ENCODE measurements at regions not wholly inside any gene's neighbourhood (a gene's known extent, or its start where the extent isn't known, plus 50 kb on each side); places are given as distances from the start of the nearest gene placed in this dataset.
"Not testable (repeated sequence)": the region's sequence is repeated elsewhere in the genome, so short reads cannot be mapped to it uniquely, and the experiment has no call there.

- Histone ChIP-seq H3K4me2 (replicated peaks; ENCODE audit: extremely low read depth, low read length, poor library complexity, severe bottlenecking) (no peak overlapping the region), H3K27ac (ENCODE audit: low read depth in 1 of 2, low read length in 2 of 2) (no peak overlapping the region), H3K4me3 (replicated peaks in 1 of 3; ENCODE audit: low read depth in 2 of 3, low read length in 3 of 3) (no peak overlapping the region), H3K4me1 (ENCODE audit: control insufficient read depth in 1 of 2, insufficient read depth in 2 of 2, low read length in 2 of 2) (no peaks in the 10 kb centered on the region), H2AFZ (ENCODE audit: insufficient read depth, low read depth, low read length, poor library complexity, severe bottlenecking) (no peak overlapping the region), H3K27me3 (ENCODE audit: control insufficient read depth in 2 of 2, insufficient read depth in 2 of 2, low read length in 2 of 2) (no peaks in the 10 kb centered on the region), H3K36me3 (replicated peaks in 1 of 2; ENCODE audit: control insufficient read depth in 1 of 2, insufficient read depth in 2 of 2, low read length in 2 of 2) (no peaks in the 10 kb centered on the region), H4K20me1 (ENCODE audit: insufficient read depth, low read length) (no peaks in the 10 kb centered on the region), H3K9ac (ENCODE audit: insufficient read depth, low read length, poor library complexity, severe bottlenecking) (no peak overlapping the region), H3K9me3 (replicated peaks in 1 of 2; ENCODE audit: control insufficient read depth in 1 of 2, insufficient read depth in 1 of 2, low read length in 2 of 2) (peaks cover 0 to 3% of the 10 kb centered on the region in 2 donors), H3K79me2 (ENCODE audit: insufficient read depth, low read length) (no peaks in the 10 kb centered on the region)
- peaks cover 6 to 22% (median 13%) of the 10 kb centered on the region in 7 donors for H3K9me3 Mint-ChIP-seq
- no peak overlapping the region for H3K4me3 Mint-ChIP-seq
- DNase-seq: no peak
- no peaks in the 10 kb centered on the region for H3K36me3 Mint-ChIP-seq
- TF ChIP-seq CTCF (IDR thresholded peaks at IDR 0.05): no peak
- no peaks in the 10 kb centered on the region for H3K27me3 Mint-ChIP-seq (ENCODE audit: low read depth in 3 of 3)
- no peak overlapping the region for H3K27ac Mint-ChIP-seq
- intact Hi-C loops (cut with micrococcal nuclease): no loop called here
- WGBS (ENCODE audit: insufficient coverage): no CpG with 5 or more reads among the region's 1 CpG
- no peaks in the 10 kb centered on the region for H3K4me1 Mint-ChIP-seq
Measured at GRCh38 chr3:174365796-174366195, 493.3 kb upstream of the NAALADL2 start.

GRCh38 chr3:174366904-174367303 lies 492.2 kb upstream of the NAALADL2 start:
- intact Hi-C loops (cut with micrococcal nuclease); H3K27ac Mint-ChIP-seq; H3K4me3 Mint-ChIP-seq; H3K36me3 ChIP-seq (replicated peaks in 1 of 2; ENCODE audit: control insufficient read depth in 1 of 2, insufficient read depth in 2 of 2, low read length in 2 of 2); H3K27me3 Mint-ChIP-seq (ENCODE audit: low read depth in 3 of 3); H3K9ac ChIP-seq (ENCODE audit: insufficient read depth, low read length, poor library complexity, severe bottlenecking); H3K4me3 ChIP-seq (replicated peaks in 1 of 3; ENCODE audit: low read depth in 2 of 3, low read length in 3 of 3); H3K36me3 Mint-ChIP-seq; H3K4me1 Mint-ChIP-seq; H3K4me2 ChIP-seq (replicated peaks; ENCODE audit: extremely low read depth, low read length, poor library complexity, severe bottlenecking); H3K9me3 ChIP-seq (replicated peaks in 1 of 2; ENCODE audit: control insufficient read depth in 1 of 2, insufficient read depth in 1 of 2, low read length in 2 of 2); H3K4me1 ChIP-seq (ENCODE audit: control insufficient read depth in 1 of 2, insufficient read depth in 2 of 2, low read length in 2 of 2); H3K79me2 ChIP-seq (ENCODE audit: insufficient read depth, low read length); H3K27ac ChIP-seq (ENCODE audit: low read depth in 1 of 2, low read length in 2 of 2); DNase-seq; H2AFZ ChIP-seq (ENCODE audit: insufficient read depth, low read depth, low read length, poor library complexity, severe bottlenecking); H3K27me3 ChIP-seq (ENCODE audit: control insufficient read depth in 2 of 2, insufficient read depth in 2 of 2, low read length in 2 of 2); H4K20me1 ChIP-seq (ENCODE audit: insufficient read depth, low read length): not testable (repeated sequence)
- WGBS (ENCODE audit: insufficient coverage): 67% methylated on average over 3 of the region's 5 CpGs
- H3K9me3 Mint-ChIP-seq: peaks cover 6 to 18% (median 12%) of the 10 kb centered on the region in 7 donors
